HG02973 (cell line): ENCODE measurements at regions not wholly inside any gene's neighbourhood (a gene's known extent, or its start where the extent isn't known, plus 50 kb on each side); places are given as distances from the start of the nearest gene placed in this dataset.

Source experiments
- ATAC-seq: cut with Tn5 transposase; IDR thresholded peaks from one replicate; pipeline ENCODE4 v1.9.1; 2021; ENCODE audit warnings: moderate library complexity; ENCODE audit not compliant: unreplicated experiment

DNA sequence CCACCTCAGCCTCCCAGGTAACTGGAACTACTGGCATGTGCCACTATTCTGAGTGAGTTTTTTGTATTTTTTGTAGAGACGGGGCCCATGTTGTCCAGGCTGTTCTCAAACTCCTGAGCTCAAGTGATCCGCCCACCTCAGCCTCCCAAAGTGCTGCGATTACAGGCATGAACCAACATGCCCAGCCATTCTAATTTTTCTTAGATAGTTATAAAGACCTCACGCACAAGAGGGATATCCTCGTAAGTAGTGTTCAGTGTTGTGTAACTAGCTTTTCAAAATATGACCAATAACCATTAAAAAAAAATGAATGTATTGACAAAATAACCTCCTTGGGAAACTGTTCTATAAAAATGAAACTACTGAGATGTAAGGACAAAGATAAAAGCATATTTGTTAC lies 90.5 kb upstream of the FERD3L start:
- ATAC-seq: no peak

DNA sequence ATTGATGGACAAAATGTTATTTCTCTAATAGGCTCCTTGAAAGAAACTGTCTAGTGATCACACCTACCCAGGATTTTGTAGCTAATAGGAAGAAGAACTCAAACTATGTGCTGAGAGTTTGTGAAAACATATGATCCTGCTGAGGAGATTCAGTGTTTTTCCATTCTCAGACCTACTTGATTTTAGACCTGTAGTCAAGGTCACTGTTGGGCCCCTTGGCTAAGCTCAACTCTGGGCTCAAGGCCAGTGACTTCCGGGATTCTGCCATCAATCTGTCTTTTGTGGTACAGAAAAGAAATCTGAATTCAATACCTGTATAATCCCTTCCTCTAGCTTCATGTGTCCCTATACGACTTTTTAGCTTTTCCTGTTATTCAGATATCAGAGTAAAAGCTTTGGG lies 79.7 kb upstream of the FERD3L start:
- ATAC-seq: no peak

GRCh38 chr7:19215412-19215811 lies 70.2 kb upstream of the FERD3L start:
- ATAC-seq: no peak

DNA sequence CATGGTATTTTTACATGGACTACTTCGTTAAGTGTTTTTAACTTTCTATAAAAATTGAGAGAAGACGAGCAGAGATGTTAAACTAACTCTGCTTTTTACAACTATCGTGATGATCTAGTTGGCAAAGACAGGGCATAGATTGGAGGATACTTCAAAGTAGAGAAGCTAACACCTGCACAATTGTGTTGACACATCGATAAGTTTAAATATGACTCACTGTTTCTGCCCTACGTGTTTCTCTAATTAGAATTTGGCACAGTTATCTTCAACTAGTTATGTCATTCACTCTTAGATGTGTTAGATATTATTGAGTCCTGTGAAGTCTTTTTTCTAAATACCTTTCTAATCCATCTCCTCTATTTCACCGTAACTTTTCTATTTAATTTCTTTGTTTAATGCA lies 68.5 kb upstream of the FERD3L start:
- ATAC-seq: no peak

GRCh38 chr7:19210893-19211413 lies 65.7 kb upstream of the FERD3L start:
- no peak for ATAC-seq

GRCh38 chr7:19209166-19209696 lies 64.0 kb upstream of the FERD3L start:
- ATAC-seq: no peak

DNA sequence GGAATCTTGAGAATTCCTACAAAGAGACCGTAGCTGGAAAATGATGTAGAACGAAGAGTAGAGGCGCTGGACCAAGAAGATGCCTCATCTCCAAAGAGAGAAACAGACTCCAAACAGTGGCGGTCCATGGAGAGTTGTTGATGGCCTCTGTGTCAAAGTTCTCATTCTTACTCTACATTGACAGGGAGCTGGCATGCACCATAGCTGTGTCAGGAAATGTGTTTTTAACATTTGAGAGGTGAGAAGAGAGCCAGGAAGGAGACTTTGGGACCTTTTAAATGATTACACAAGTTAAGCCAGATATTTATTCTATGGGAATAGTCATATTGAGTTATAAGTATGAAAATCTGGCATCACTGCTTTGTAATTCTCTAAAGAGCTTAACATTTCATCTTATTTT lies 61.5 kb upstream of the FERD3L start:
- ATAC-seq: no peak

GRCh38 chr7:19203686-19204085 lies 58.5 kb upstream of the FERD3L start:
- ATAC-seq: no peak

- no peak for ATAC-seq
These were observed 57.4 kb upstream of the FERD3L start for GRCh38 chr7:19202599-19202998.
